Fibroblast of lung (primary cell): ENCODE measurements at regions not wholly inside any gene's neighbourhood (a gene's known extent, or its start where the extent isn't known, plus 50 kb on each side); places are given as distances from the start of the nearest gene placed in this dataset.
A peak's percentile ranks its signal among the peaks of the same experiment; 100 is the strongest.

Source experiments
- DNase-seq, 2 donors: peaks; one replicate each; pipeline versions ENCODE4 v3.0.0 to v3.0.0-alpha.2; 2010; ENCODE audit warnings: low read depth in 2 of 2
- H2AFZ ChIP-seq: 2 replicates; pipeline ENCODE4 v1.5.1; 2012; ENCODE audit warnings: low read length, control low read depth, inconsistent platforms
- H3K27ac ChIP-seq: 2 replicates; pipeline ENCODE4 v1.5.1; 2011; ENCODE audit warnings: low read length, control low read depth; ENCODE audit not compliant: insufficient read depth
- H3K27me3 ChIP-seq: 2 replicates; pipeline ENCODE4 v1.5.1; 2011; ENCODE audit warnings: mild to moderate bottlenecking, low read length; ENCODE audit not compliant: control insufficient read depth, insufficient read depth
- H3K36me3 ChIP-seq: 2 replicates; pipeline ENCODE4 v1.5.1; 2011; ENCODE audit warnings: low read length; ENCODE audit not compliant: control insufficient read depth, insufficient read depth
- H3K4me1 ChIP-seq: 2 replicates; pipeline ENCODE4 v1.5.1; 2011; ENCODE audit warnings: low read length; ENCODE audit not compliant: control insufficient read depth, insufficient read depth; ENCODE audit errors: extremely low read depth
- H3K4me2 ChIP-seq: 2 replicates; pipeline ENCODE4 v1.5.1; 2011; ENCODE audit warnings: low read length, control low read depth; ENCODE audit not compliant: insufficient read depth; ENCODE audit errors: extremely low read depth
- H3K4me3 ChIP-seq, 4 experiments: fragments of 200-600 bp in 1 of 4; sonication (generic) in 1 of 4; replicated peaks in 1 of 4; 2 replicates each; pipeline ENCODE4 v1.5.1; 2011 to 2016; ENCODE audit warnings: low read length in 4 of 4, low read depth in 3 of 4, mild to moderate bottlenecking in 3 of 4, control low read depth in 2 of 4, inconsistent platforms in 1 of 4, mixed read lengths in 1 of 4; ENCODE audit not compliant: insufficient read depth in 1 of 4; ENCODE audit errors: control extremely low read depth in 1 of 4
- H3K79me2 ChIP-seq: 2 replicates; pipeline ENCODE4 v1.5.1; 2012; ENCODE audit warnings: mild to moderate bottlenecking, low read length, inconsistent platforms; ENCODE audit not compliant: control insufficient read depth, insufficient read depth
- H3K9ac ChIP-seq: 2 replicates; pipeline ENCODE4 v1.5.1; 2011; ENCODE audit warnings: mild to moderate bottlenecking, low read length, control low read depth; ENCODE audit not compliant: insufficient read depth
- H3K9me3 ChIP-seq: 2 replicates; pipeline ENCODE4 v1.5.1; 2012; ENCODE audit warnings: low read depth, low read length; ENCODE audit not compliant: control insufficient read depth, insufficient read depth
- H4K20me1 ChIP-seq: 2 replicates; pipeline ENCODE4 v1.5.1; 2011; ENCODE audit warnings: low read length; ENCODE audit not compliant: control insufficient read depth, insufficient read depth; ENCODE audit errors: extremely low read depth
- CTCF ChIP-seq, 2 donors: IDR thresholded peaks in 1 of 2; conservative IDR thresholded peaks in 1 of 2; 1 replicate in 1 of 2; 2 replicates in 1 of 2; pipeline ENCODE4 v1.5.1; 2011 to 2012; ENCODE audit warnings: low read length in 2 of 2, control low read depth in 1 of 2, inconsistent platforms in 1 of 2, low read depth in 1 of 2, mild to moderate bottlenecking in 1 of 2
- EZH2 ChIP-seq: IDR thresholded peaks from 2 replicates; pipeline ENCODE4 v1.5.1; 2012; ENCODE audit warnings: low read length, control low read depth, mild to moderate bottlenecking; ENCODE audit errors: missing control alignments

GRCh38 chr3:105274536-105274935 is 92.2 kb upstream of the ALCAM start:
- Histone ChIP-seq H3K4me2 (no peak overlapping the region), H3K36me3 (no peaks in the 10 kb centered on the region), H3K27ac (no peak overlapping the region)

GRCh38 chr3:105274958-105275357 is 91.8 kb upstream of the ALCAM start:
- Histone ChIP-seq H3K27ac (no peak overlapping the region), H3K27me3 (no peaks in the 10 kb centered on the region), H3K9me3 (no peaks in the 10 kb centered on the region), H3K4me2 (no peak overlapping the region), H3K9ac (no peak overlapping the region), H2AFZ (no peak overlapping the region), H4K20me1 (no peaks in the 10 kb centered on the region), H3K4me1 (no peaks in the 10 kb centered on the region), H3K4me3 (no peak overlapping the region), H3K36me3 (no peaks in the 10 kb centered on the region), H3K79me2 (no peaks in the 10 kb centered on the region)
- no peak for TF ChIP-seq EZH2
- no peak for TF ChIP-seq CTCF (conservative IDR thresholded peaks at IDR 0.05 in 1 of 2, IDR thresholded peaks at IDR 0.05 in 1 of 2; ENCODE audit: low read depth in 1 of 2, low read length in 2 of 2)
- DNase-seq, result peak; percentile 4 to 66

More at GRCh38 chr3:105274536-105274935, 92.2 kb upstream of the ALCAM start:
- H4K20me1 ChIP-seq, result no peaks in the 10 kb centered on the region
- no peaks in the 10 kb centered on the region for H3K4me1 ChIP-seq
- TF ChIP-seq EZH2 (no peak), CTCF (conservative IDR thresholded peaks at IDR 0.05 in 1 of 2, IDR thresholded peaks at IDR 0.05 in 1 of 2; ENCODE audit: low read depth in 1 of 2, low read length in 2 of 2) (no peak)
- H3K79me2 ChIP-seq, result no peaks in the 10 kb centered on the region
- no peaks in the 10 kb centered on the region for H3K27me3 ChIP-seq
- peak in 1 of 2 donors; percentile 9 for DNase-seq
- H3K9ac ChIP-seq, result no peak overlapping the region
- H3K4me3 ChIP-seq, result no peak overlapping the region
- H2AFZ ChIP-seq, result no peak overlapping the region
- no peaks in the 10 kb centered on the region for H3K9me3 ChIP-seq

GRCh38 chr3:105277656-105278055 is 89.1 kb upstream of the ALCAM start:
- peak in 1 of 2 donors; percentile 45 for DNase-seq
- H3K27me3 ChIP-seq, result no peaks in the 10 kb centered on the region
- no peaks in the 10 kb centered on the region for H3K79me2 ChIP-seq
- no peak overlapping the region for H3K4me3 ChIP-seq
- H3K27ac ChIP-seq, result no peak overlapping the region
- no peaks in the 10 kb centered on the region for H3K36me3 ChIP-seq
- no peaks in the 10 kb centered on the region for H3K9me3 ChIP-seq
- H3K4me1 ChIP-seq, result no peaks in the 10 kb centered on the region
- H4K20me1 ChIP-seq, result no peaks in the 10 kb centered on the region
- H2AFZ ChIP-seq, result no peak overlapping the region
- no peak overlapping the region for H3K9ac ChIP-seq
- TF ChIP-seq CTCF (conservative IDR thresholded peaks at IDR 0.05 in 1 of 2, IDR thresholded peaks at IDR 0.05 in 1 of 2; ENCODE audit: low read depth in 1 of 2, low read length in 2 of 2) (no peak), EZH2 (no peak)
- H3K4me2 ChIP-seq, result no peak overlapping the region
